GM23338 (cell line): ENCODE measurements at regions not wholly inside any gene's neighbourhood (a gene's known extent, or its start where the extent isn't known, plus 50 kb on each side); places are given as distances from the start of the nearest gene placed in this dataset.

Experiments
- ATAC-seq: fragments of 200-7000 bp; cut with Tn5 transposase; 3 replicates; pipeline ENCODE4 v1.9.1; 2020
- DNase-seq: peaks from one replicate; pipeline ENCODE4 v3.0.0-alpha.2; 2015; ENCODE audit warnings: low spot score
- H2AFZ ChIP-seq: fragments of 200-600 bp; sonication (generic); 2 replicates; pipeline ENCODE4 v1.8.0; 2016; ENCODE audit warnings: antibody characterized with exemption, mild to moderate bottlenecking, moderate library complexity
- H3F3A ChIP-seq: fragments of 200-600 bp; sonication (generic); replicated peaks from 2 replicates; pipeline ENCODE4 v1.8.0; 2017; ENCODE audit warnings: antibody characterized with exemption, mixed run types, low read depth
- H3K27ac ChIP-seq: fragments of 200-600 bp; sonication (generic); 2 replicates; pipeline ENCODE4 v1.6.1; 2016; ENCODE audit warnings: low read depth
- H3K27me3 ChIP-seq: fragments of 200-600 bp; sonication (generic); 2 replicates; pipeline ENCODE4 v1.8.0; 2016; ENCODE audit warnings: mild to moderate bottlenecking, mixed run types, moderate library complexity; ENCODE audit not compliant: insufficient read depth
- H3K36me3 ChIP-seq: fragments of 200-600 bp; sonication (generic); 2 replicates; pipeline ENCODE4 v1.8.0; 2016; ENCODE audit warnings: mild to moderate bottlenecking; ENCODE audit not compliant: insufficient read depth
- H3K4me1 ChIP-seq: fragments of 200-600 bp; sonication (generic); 2 replicates; pipeline ENCODE4 v1.8.0; 2016; ENCODE audit warnings: mild to moderate bottlenecking, moderate library complexity; ENCODE audit not compliant: insufficient read depth
- H3K4me2 ChIP-seq: fragments of 200-600 bp; sonication (generic); 2 replicates; pipeline ENCODE4 v1.7.1; 2017; ENCODE audit warnings: mixed run types
- H3K4me3 ChIP-seq: fragments of 200-600 bp; sonication (generic); 2 replicates; pipeline ENCODE4 v1.6.1; 2016; ENCODE audit warnings: mixed run types
- H3K79me2 ChIP-seq: fragments of 200-600 bp; sonication (generic); replicated peaks from 2 replicates; pipeline ENCODE4 v1.8.0; 2017; ENCODE audit warnings: mild to moderate bottlenecking; ENCODE audit not compliant: insufficient read depth
- H3K9me2 ChIP-seq: fragments of 200-600 bp; sonication (generic); 2 replicates; pipeline ENCODE4 v1.8.0; 2017; ENCODE audit not compliant: insufficient read depth
- H4K20me1 ChIP-seq: fragments of 200-600 bp; sonication (generic); replicated peaks from 2 replicates; pipeline ENCODE4 v1.8.0; 2017; ENCODE audit warnings: mild to moderate bottlenecking; ENCODE audit not compliant: insufficient read depth
- H3K27ac Mint-ChIP-seq: 2 replicates; pipeline ENCODE4 v1.8.0; 2020; ENCODE audit warnings: inconsistent platforms, mild to moderate bottlenecking, moderate library complexity, mixed read lengths
- H3K27me3 Mint-ChIP-seq: 3 replicates; pipeline ENCODE4 v1.8.0; 2022; ENCODE audit warnings: low read depth, mild to moderate bottlenecking, moderate library complexity, mixed read lengths, inconsistent platforms; ENCODE audit not compliant: insufficient read depth, poor library complexity
- H3K36me3 Mint-ChIP-seq: 3 replicates; pipeline ENCODE4 v1.8.0; 2021; ENCODE audit warnings: low read depth, mild to moderate bottlenecking, inconsistent platforms, moderate library complexity, mixed read lengths
- H3K4me1 Mint-ChIP-seq: 3 replicates; pipeline ENCODE4 v1.8.0; 2020; ENCODE audit warnings: mild to moderate bottlenecking, inconsistent platforms, mixed read lengths
- H3K4me3 Mint-ChIP-seq: 3 replicates; pipeline ENCODE4 v1.8.0; 2021; ENCODE audit warnings: moderate library complexity, mild to moderate bottlenecking, inconsistent platforms, mixed read lengths
- H3K9me3 Mint-ChIP-seq: 3 replicates; pipeline ENCODE4 v1.8.0; 2020; ENCODE audit warnings: moderate library complexity, mild to moderate bottlenecking, inconsistent platforms, mixed read lengths
- CREB1 ChIP-seq: fragments of 250-450 bp; sonication (Bioruptor Pico); IDR thresholded peaks from 2 replicates; pipeline ENCODE4 v1.5.0; 2020; ENCODE audit warnings: low read depth, mild to moderate bottlenecking, moderate library complexity
- CTCF ChIP-seq, 2 experiments: fragments of 200-600 bp in 1 of 2; sonication (generic) in 1 of 2; conservative IDR thresholded peaks; 2 replicates each; pipeline versions ENCODE4 v1.5.1 to v1.6.1; 2016 to 2017; ENCODE audit warnings: antibody characterized with exemption in 2 of 2, low read depth in 2 of 2, mild to moderate bottlenecking in 2 of 2, moderate library complexity in 1 of 2
- ETS1 ChIP-seq: IDR thresholded peaks from 2 replicates; pipeline ENCODE4 v1.6.1; 2016; ENCODE audit warnings: antibody characterized with exemption
- EZH2 ChIP-seq: fragments of 200-600 bp; sonication (generic); IDR thresholded peaks from one replicate; pipeline ENCODE4 v1.8.0; 2017; ENCODE audit warnings: antibody characterized with exemption, mild to moderate bottlenecking, low read depth; ENCODE audit not compliant: unreplicated experiment
- EZH2phosphoT487 ChIP-seq: fragments of 200-600 bp; sonication (generic); IDR thresholded peaks from one replicate; pipeline ENCODE4 v1.8.1; 2018; ENCODE audit warnings: antibody characterized with exemption; ENCODE audit not compliant: unreplicated experiment
- JUNB ChIP-seq: IDR thresholded peaks from one replicate; pipeline ENCODE4 v1.6.1; 2016; ENCODE audit warnings: antibody characterized with exemption; ENCODE audit not compliant: unreplicated experiment
- NANOG ChIP-seq: IDR thresholded peaks from 2 replicates; pipeline ENCODE4 v1.6.1; 2016; ENCODE audit warnings: antibody characterized with exemption, borderline replicate concordance
- POLR2AphosphoS5 ChIP-seq: IDR thresholded peaks from 2 replicates; pipeline ENCODE4 v1.6.1; 2016; ENCODE audit warnings: antibody characterized with exemption, low read depth
- REST ChIP-seq: IDR thresholded peaks from one replicate; pipeline ENCODE4 v1.6.1; 2018; ENCODE audit warnings: antibody characterized with exemption; ENCODE audit not compliant: unreplicated experiment
- STAT1 ChIP-seq: IDR thresholded peaks from one replicate; pipeline ENCODE4 v1.6.1; 2016; ENCODE audit warnings: antibody characterized with exemption; ENCODE audit not compliant: unreplicated experiment
- ZNF114 ChIP-seq: fragments of 250-450 bp; sonication (Bioruptor Pico); IDR thresholded peaks from 2 replicates; pipeline ENCODE4 v1.5.0; 2020; ENCODE audit warnings: mild to moderate bottlenecking, moderate library complexity
- ZNF331 ChIP-seq: fragments of 250-450 bp; sonication (Bioruptor Pico); IDR thresholded peaks from 2 replicates; pipeline ENCODE4 v1.5.0; 2020; ENCODE audit warnings: low read depth, mild to moderate bottlenecking, moderate library complexity
- ZNF462 ChIP-seq: fragments of 250-450 bp; sonication (Bioruptor Pico); IDR thresholded peaks from 2 replicates; pipeline ENCODE4 v1.5.0; 2020; ENCODE audit warnings: mild to moderate bottlenecking, moderate library complexity

- no peaks in the 10 kb centered on the region for H3K27me3 ChIP-seq
- peaks cover 27% of the 10 kb centered on the region for H3K4me1 Mint-ChIP-seq
- H2AFZ ChIP-seq, result peak overlapping the region; percentile 43; the same call in 1 of the 2 replicates
- no peak overlapping the region for H3K27ac ChIP-seq
- H3K36me3 ChIP-seq, result peaks cover 4% of the 10 kb centered on the region; the same call in 1 of the 2 replicates
- no peaks in the 10 kb centered on the region for H4K20me1 ChIP-seq
- TF ChIP-seq ZNF331 (CRISPR knock-in tag) (no peak), ZNF462 (no peak), CREB1 (CRISPR knock-in tag) (no peak), EZH2 (no peak), ETS1 (no peak), ZNF114 (CRISPR knock-in tag) (no peak), STAT1 (no peak), NANOG (no peak), CTCF (conservative IDR thresholded peaks at IDR 0.05; ENCODE audit: low read depth in 2 of 2) (no peak), POLR2AphosphoS5 (no peak), REST (no peak), JUNB (no peak), EZH2phosphoT487 (no peak)
- H3K4me3 ChIP-seq, result no peak overlapping the region
- H3K27ac Mint-ChIP-seq, result no peak overlapping the region
- H3K4me3 Mint-ChIP-seq, result no peak overlapping the region
- peaks cover 2% of the 10 kb centered on the region for H3K27me3 Mint-ChIP-seq
- H3F3A ChIP-seq, result no peaks in the 10 kb centered on the region
- ATAC-seq (no peak), DNase-seq (no peak)
- no peak overlapping the region for H3K4me2 ChIP-seq
- peaks cover 4% of the 10 kb centered on the region; the same call in 2 of the 3 replicates for H3K9me3 Mint-ChIP-seq
- H3K4me1 ChIP-seq, result peaks cover 19% of the 10 kb centered on the region
- H3K9me2 ChIP-seq, result no peaks in the 10 kb centered on the region
- H3K36me3 Mint-ChIP-seq, result no peaks in the 10 kb centered on the region
- H3K79me2 ChIP-seq, result no peaks in the 10 kb centered on the region
These were observed 63.8 kb upstream of the FAM204A start for GRCh38 chr10:118405928-118406327.
